Mammary epithelial cell (primary cell): ENCODE measurements at regions not wholly inside any gene's neighbourhood (a gene's known extent, or its start where the extent isn't known, plus 50 kb on each side); places are given as distances from the start of the nearest gene placed in this dataset.

Source experiments
- EZH2 ChIP-seq: IDR thresholded peaks from 2 replicates; pipeline ENCODE4 v1.6.1; 2012; ENCODE audit warnings: low read length, inconsistent platforms, borderline replicate concordance
- TF ChIP-seq, protein P1 (sequence below), 2 donors: IDR thresholded peaks in 1 of 2; conservative IDR thresholded peaks in 1 of 2; 2 replicates each; pipeline ENCODE4 v1.5.1; 2011 to 2012; ENCODE audit warnings: inconsistent platforms in 2 of 2, low read length in 2 of 2, mild to moderate bottlenecking in 2 of 2, control low read depth in 1 of 2, low read depth in 1 of 2; ENCODE audit not compliant: insufficient read depth in 1 of 2; ENCODE audit errors: extremely low read depth in 1 of 2

GRCh38 chr3:101994386-101994785 is 145.1 kb downstream of the NFKBIZ start:
- TF ChIP-seq, protein P1, sequence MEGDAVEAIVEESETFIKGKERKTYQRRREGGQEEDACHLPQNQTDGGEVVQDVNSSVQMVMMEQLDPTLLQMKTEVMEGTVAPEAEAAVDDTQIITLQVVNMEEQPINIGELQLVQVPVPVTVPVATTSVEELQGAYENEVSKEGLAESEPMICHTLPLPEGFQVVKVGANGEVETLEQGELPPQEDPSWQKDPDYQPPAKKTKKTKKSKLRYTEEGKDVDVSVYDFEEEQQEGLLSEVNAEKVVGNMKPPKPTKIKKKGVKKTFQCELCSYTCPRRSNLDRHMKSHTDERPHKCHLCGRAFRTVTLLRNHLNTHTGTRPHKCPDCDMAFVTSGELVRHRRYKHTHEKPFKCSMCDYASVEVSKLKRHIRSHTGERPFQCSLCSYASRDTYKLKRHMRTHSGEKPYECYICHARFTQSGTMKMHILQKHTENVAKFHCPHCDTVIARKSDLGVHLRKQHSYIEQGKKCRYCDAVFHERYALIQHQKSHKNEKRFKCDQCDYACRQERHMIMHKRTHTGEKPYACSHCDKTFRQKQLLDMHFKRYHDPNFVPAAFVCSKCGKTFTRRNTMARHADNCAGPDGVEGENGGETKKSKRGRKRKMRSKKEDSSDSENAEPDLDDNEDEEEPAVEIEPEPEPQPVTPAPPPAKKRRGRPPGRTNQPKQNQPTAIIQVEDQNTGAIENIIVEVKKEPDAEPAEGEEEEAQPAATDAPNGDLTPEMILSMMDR (conservative IDR thresholded peaks at IDR 0.05 in 1 of 2, IDR thresholded peaks at IDR 0.05 in 1 of 2; ENCODE audit: extremely low read depth in 1 of 2, insufficient read depth in 1 of 2, low read depth in 1 of 2, low read length in 2 of 2): no peak
- no peak for TF ChIP-seq EZH2
